ENCODE measurements at regions not wholly inside any gene's neighbourhood (a gene's known extent, or its start where the extent isn't known, plus 50 kb on each side); places are given as distances from the start of the nearest gene placed in this dataset.

- in situ Hi-C loops (cut with MboI), result no loop called here
- Histone ChIP-seq H4K20me1 (replicated peaks; ENCODE audit: control insufficient read depth, insufficient read depth, low read length) (no peaks in the 10 kb centered on the region), H3K27ac (ENCODE audit: extremely low read depth, low read depth, low read length) (no peak overlapping the region), H3K4me2 (ENCODE audit: insufficient read depth, low read length) (no peak overlapping the region), H2AFZ (ENCODE audit: low read depth, low read length) (no peak overlapping the region), H3K4me1 (replicated peaks in 1 of 2; ENCODE audit: control insufficient read depth in 2 of 2, insufficient read depth in 2 of 2, low read length in 2 of 2) (no peaks in the 10 kb centered on the region), H3K79me2 (ENCODE audit: control insufficient read depth, insufficient read depth, low read length) (no peaks in the 10 kb centered on the region), H3K9me1 (ENCODE audit: control insufficient read depth, insufficient read depth, low read length) (no peaks in the 10 kb centered on the region), H3K4me3 (no peak overlapping the region), H3K27me3 (ENCODE audit: control insufficient read depth in 2 of 2, insufficient read depth in 2 of 2, low read length in 2 of 2) (no peaks in the 10 kb centered on the region), H3K9ac (ENCODE audit: insufficient read depth in 1 of 2, low read depth in 2 of 2, low read length in 2 of 2) (no peak overlapping the region), H3K9me3 (replicated peaks; ENCODE audit: control insufficient read depth, insufficient read depth, low read depth, low read length) (no peaks in the 10 kb centered on the region), H3K36me3 (ENCODE audit: control insufficient read depth, insufficient read depth, low read length) (no peaks in the 10 kb centered on the region)
- no peak for ATAC-seq
- FAIRE-seq, result no peak
- no peak for DNase-seq (ENCODE audit: extremely low read depth in 1 of 4, low spot score in 3 of 4)
- no TSS peak for BruUV-seq (replicated peaks)
- intact Hi-C loops (cut with micrococcal nuclease), result no loop called here
- CTCF ChIA-PET (ENCODE audit: low intra/inter-chr PET ratio), result no interaction called here
- POLR2A ChIA-PET, result no interaction called here
- WGBS (ENCODE audit: insufficient coverage, low coverage, missing lambda C conversion rate), result 0% methylated on average over 5 of the region's 6 CpGs
- TF ChIP-seq RBM14 (IDR thresholded peaks at IDR 0.05; ENCODE audit: borderline replicate concordance, insufficient read depth, low read depth, low read length) (no peak), PHF21A (IDR thresholded peaks at IDR 0.05; ENCODE audit: borderline replicate concordance, low read depth) (no peak), ZNF3 (CRISPR knock-in tag; IDR thresholded peaks at IDR 0.05) (no peak), ZNF124 (CRISPR knock-in tag; IDR thresholded peaks at IDR 0.05) (no peak), ZMIZ1 (IDR thresholded peaks at IDR 0.05; ENCODE audit: low read depth in 2 of 2, low read length in 2 of 2) (no peak), KAT7 (CRISPR knock-in tag; IDR thresholded peaks at IDR 0.05; ENCODE audit: borderline replicate concordance) (no peak), ZFP30 (CRISPR knock-in tag; IDR thresholded peaks at IDR 0.05; ENCODE audit: borderline replicate concordance) (no peak), DMBX1 (CRISPR knock-in tag; IDR thresholded peaks at IDR 0.05; ENCODE audit: borderline replicate concordance) (no peak), ETV1 (tag; conservative IDR thresholded peaks at IDR 0.05; ENCODE audit: low read depth) (no peak), NR3C1 (CRISPR knock-in tag; IDR thresholded peaks at IDR 0.05) (no peak), TSHZ1 (CRISPR knock-in tag; IDR thresholded peaks at IDR 0.05) (no peak)
- TF ChIP-seq, protein P1, sequence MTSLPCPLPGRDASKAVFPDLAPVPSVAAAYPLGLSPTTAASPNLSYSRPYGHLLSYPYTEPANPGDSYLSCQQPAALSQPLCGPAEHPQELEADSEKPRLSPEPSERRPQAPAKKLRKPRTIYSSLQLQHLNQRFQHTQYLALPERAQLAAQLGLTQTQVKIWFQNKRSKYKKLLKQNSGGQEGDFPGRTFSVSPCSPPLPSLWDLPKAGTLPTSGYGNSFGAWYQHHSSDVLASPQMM (CRISPR knock-in tag; IDR thresholded peaks at IDR 0.05), result no peak
- TF ChIP-seq, protein P2, sequence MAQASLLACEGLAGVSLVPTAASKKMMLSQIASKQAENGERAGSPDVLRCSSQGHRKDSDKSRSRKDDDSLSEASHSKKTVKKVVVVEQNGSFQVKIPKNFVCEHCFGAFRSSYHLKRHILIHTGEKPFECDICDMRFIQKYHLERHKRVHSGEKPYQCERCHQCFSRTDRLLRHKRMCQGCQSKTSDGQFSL (CRISPR knock-in tag; IDR thresholded peaks at IDR 0.05), result no peak
- TF ChIP-seq, protein P2 (tag; IDR thresholded peaks at IDR 0.05), result no peak
These were observed 117.2 kb upstream of the ARGLU1 start for GRCh38 chr13:106685143-106685542.

Measured in K562 (cell line).